GM19468 (cell line): ENCODE measurements at regions not wholly inside any gene's neighbourhood (a gene's known extent, or its start where the extent isn't known, plus 50 kb on each side); places are given as distances from the start of the nearest gene placed in this dataset.

Source experiments
- ATAC-seq: cut with Tn5 transposase; IDR thresholded peaks from one replicate; pipeline ENCODE4 v1.9.1; 2021; ENCODE audit warnings: mild to moderate bottlenecking, moderate library complexity, moderate number of reproducible peaks; ENCODE audit not compliant: unreplicated experiment; ENCODE audit errors: extremely low read depth

GRCh38 chr2:67985586-67985985 lies 77.2 kb downstream of the C1D start:
- no peak for ATAC-seq

DNA sequence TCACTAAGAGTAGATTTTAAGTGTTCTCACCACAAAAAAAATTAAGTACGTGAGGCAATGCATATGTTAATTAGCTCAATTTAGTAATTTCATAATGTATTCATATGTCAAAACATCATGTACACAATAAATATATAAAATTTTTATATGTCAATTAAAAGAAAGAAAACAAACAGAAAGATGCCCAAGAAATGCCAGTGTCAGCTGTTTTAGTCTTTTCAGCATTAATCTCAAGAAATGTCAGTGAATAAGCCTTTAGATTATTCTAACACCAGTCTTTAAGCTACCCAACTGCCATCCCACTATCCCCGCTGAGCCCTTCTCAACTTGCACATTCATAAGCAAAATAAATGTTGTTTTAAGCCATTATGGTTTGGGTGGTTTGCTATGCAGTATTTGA lies 76.5 kb downstream of the C1D start:
- ATAC-seq, result no peak
